GM04503 (cell line): ENCODE measurements at regions not wholly inside any gene's neighbourhood (a gene's known extent, or its start where the extent isn't known, plus 50 kb on each side); places are given as distances from the start of the nearest gene placed in this dataset.
"Not testable (repeated sequence)": the region's sequence is repeated elsewhere in the genome, so short reads cannot be mapped to it uniquely, and the experiment has no call there.

Source experiments
- DNase-seq: peaks from one replicate; pipeline ENCODE4 v3.0.0-alpha.2; 2012; ENCODE audit warnings: low read depth

- peak; percentile 58 for DNase-seq
Observed at GRCh38 chr2:100703213-100703612, 116.7 kb upstream of the NPAS2 start.

GRCh38 chr2:100703739-100704138, 116.2 kb upstream of the NPAS2 start:
- DNase-seq, result no peak

GRCh38 chr2:100704156-100704555, 115.8 kb upstream of the NPAS2 start:
- no peak for DNase-seq

GRCh38 chr2:100704711-100705110, 115.2 kb upstream of the NPAS2 start:
- DNase-seq, result no peak

GRCh38 chr2:100707016-100707947, 112.7 kb upstream of the NPAS2 start:
- DNase-seq, result no peak

- no peak for DNase-seq
Observed at GRCh38 chr2:100708333-100708732, 111.6 kb upstream of the NPAS2 start.

GRCh38 chr2:100713106-100713505, 106.8 kb upstream of the NPAS2 start:
- no peak for DNase-seq

GRCh38 chr2:100714396-100715010, 105.4 kb upstream of the NPAS2 start:
- not testable (repeated sequence) for DNase-seq

GRCh38 chr2:100715861-100716260, 104.1 kb upstream of the NPAS2 start:
- DNase-seq, result not testable (repeated sequence)

- DNase-seq, result no peak
Observed at GRCh38 chr2:100716581-100716980, 103.4 kb upstream of the NPAS2 start.

- DNase-seq, result no peak
Observed at GRCh38 chr2:100718065-100718629, 101.8 kb upstream of the NPAS2 start.

- no peak for DNase-seq
Observed at GRCh38 chr2:100720445-100720844, 99.5 kb upstream of the NPAS2 start.

GRCh38 chr2:100721693-100722092, 98.2 kb upstream of the NPAS2 start:
- DNase-seq, result no peak

GRCh38 chr2:100722125-100722524, 97.8 kb upstream of the NPAS2 start:
- DNase-seq, result no peak

- DNase-seq, result no peak
Observed at GRCh38 chr2:100726866-100727265, 93.1 kb upstream of the NPAS2 start.

GRCh38 chr2:100730290-100730868, 89.6 kb upstream of the NPAS2 start:
- no peak for DNase-seq

- DNase-seq, result peak; percentile 50
Observed at GRCh38 chr2:100731535-100731981, 88.4 kb upstream of the NPAS2 start.

- peak; percentile 61 for DNase-seq
Observed at GRCh38 chr2:100733391-100734187, 86.3 kb upstream of the NPAS2 start.

- no peak for DNase-seq
Observed at GRCh38 chr2:100736121-100736915, 83.6 kb upstream of the NPAS2 start.

GRCh38 chr2:100739735-100740432, 80.1 kb upstream of the NPAS2 start:
- no peak for DNase-seq
